Liver (tissue), 8 donors: ENCODE measurements at regions not wholly inside any gene's neighbourhood (a gene's known extent, or its start where the extent isn't known, plus 50 kb on each side); places are given as distances from the start of the nearest gene placed in this dataset.

Experiments
- DNase-seq: peaks from one replicate; pipeline ENCODE4 v3.0.0-alpha.2; 2017; ENCODE audit warnings: low spot score
- H3K27ac ChIP-seq, 2 donors: one replicate each; pipeline ENCODE4 v1.7.0; 2013; ENCODE audit warnings: inconsistent platforms in 2 of 2, low read length in 2 of 2, control low read depth in 1 of 2, low read depth in 1 of 2, mild to moderate bottlenecking in 1 of 2
- H3K27me3 ChIP-seq, 4 donors: one replicate each; pipeline versions ENCODE4 v1.6.1 to v1.7.0; 2013; ENCODE audit warnings: low read length in 3 of 4, inconsistent platforms in 1 of 4, mild to moderate bottlenecking in 1 of 4, moderate library complexity in 1 of 4; ENCODE audit not compliant: control insufficient read depth in 4 of 4, insufficient read depth in 4 of 4
- H3K36me3 ChIP-seq, 4 donors: one replicate each; pipeline versions ENCODE4 v1.6.1 to v1.7.0; 2013; ENCODE audit warnings: low read length in 3 of 4, mild to moderate bottlenecking in 3 of 4, low read depth in 1 of 4, moderate library complexity in 1 of 4; ENCODE audit not compliant: control insufficient read depth in 4 of 4, insufficient read depth in 3 of 4
- H3K4me1 ChIP-seq, 4 donors: one replicate each; pipeline versions ENCODE4 v1.6.1 to v1.7.0; 2013; ENCODE audit warnings: low read length in 3 of 4, mild to moderate bottlenecking in 3 of 4, moderate library complexity in 1 of 4; ENCODE audit not compliant: control insufficient read depth in 4 of 4, insufficient read depth in 4 of 4
- H3K4me3 ChIP-seq, 3 donors: one replicate each; pipeline versions ENCODE4 v1.6.1 to v1.7.0; 2013; ENCODE audit warnings: low read length in 3 of 3, control low read depth in 1 of 3, low read depth in 1 of 3, mild to moderate bottlenecking in 1 of 3
- H3K9ac ChIP-seq, 2 donors: one replicate each; pipeline ENCODE4 v1.7.0; 2013; ENCODE audit warnings: low read length in 2 of 2, mild to moderate bottlenecking in 2 of 2, moderate library complexity in 2 of 2, control low read depth in 1 of 2, low read depth in 1 of 2
- H3K9me3 ChIP-seq, 4 donors: one replicate each; pipeline versions ENCODE4 v1.6.1 to v1.7.0; 2013; ENCODE audit warnings: low read length in 3 of 4; ENCODE audit not compliant: control insufficient read depth in 4 of 4
- CTCF ChIP-seq: fragments of 150-350 bp; IDR thresholded peaks from 2 replicates; pipeline ENCODE4 v1.5.1; 2017; ENCODE audit warnings: improper control_type of control experiment, low read depth, low read length; ENCODE audit not compliant: missing input control
- EGR1 ChIP-seq, 2 donors: IDR thresholded peaks; 2 replicates each; pipeline ENCODE4 v1.6.1; 2016 to 2018; ENCODE audit warnings: antibody characterized with exemption in 2 of 2, low read depth in 2 of 2
- FOXA1 ChIP-seq: IDR thresholded peaks from 2 replicates; pipeline ENCODE4 v1.6.1; 2016; ENCODE audit warnings: antibody characterized with exemption
- FOXA2 ChIP-seq: IDR thresholded peaks from 2 replicates; pipeline ENCODE4 v1.6.1; 2016; ENCODE audit warnings: antibody characterized with exemption
- GABPA ChIP-seq, 2 donors: IDR thresholded peaks in 1 of 2; conservative IDR thresholded peaks in 1 of 2; 2 replicates each; pipeline ENCODE4 v1.6.1; 2016; ENCODE audit warnings: antibody characterized with exemption in 2 of 2, mild to moderate bottlenecking in 1 of 2, moderate library complexity in 1 of 2
- HNF4A ChIP-seq, 2 donors: conservative IDR thresholded peaks; 2 replicates each; pipeline ENCODE4 v1.6.1; 2016; ENCODE audit warnings: antibody characterized with exemption in 2 of 2, mild to moderate bottlenecking in 2 of 2
- HNF4G ChIP-seq: IDR thresholded peaks from 2 replicates; pipeline ENCODE4 v1.6.1; 2016; ENCODE audit warnings: antibody characterized with exemption
- JUND ChIP-seq, 2 donors: IDR thresholded peaks; 2 replicates each; pipeline ENCODE4 v1.6.1; 2016; ENCODE audit warnings: antibody characterized with exemption in 2 of 2
- NR2F2 ChIP-seq: IDR thresholded peaks from 2 replicates; pipeline ENCODE4 v1.6.1; 2016; ENCODE audit warnings: antibody characterized with exemption
- RAD21 ChIP-seq, 2 donors: IDR thresholded peaks; 2 replicates each; pipeline ENCODE4 v1.6.1; 2016; ENCODE audit warnings: antibody characterized with exemption in 2 of 2, mild to moderate bottlenecking in 2 of 2
- RXRA ChIP-seq, 2 donors: IDR thresholded peaks; 2 replicates each; pipeline ENCODE4 v1.6.1; 2017 to 2018; ENCODE audit warnings: antibody characterized with exemption in 2 of 2, mild to moderate bottlenecking in 1 of 2
- SP1 ChIP-seq: IDR thresholded peaks from 2 replicates; pipeline ENCODE4 v1.6.1; 2018; ENCODE audit warnings: antibody characterized with exemption, mild to moderate bottlenecking
- TAF1 ChIP-seq: conservative IDR thresholded peaks from 2 replicates; pipeline ENCODE4 v1.6.1; 2016; ENCODE audit warnings: antibody characterized with exemption, mild to moderate bottlenecking
- YY1 ChIP-seq: IDR thresholded peaks from 2 replicates; pipeline ENCODE4 v1.6.1; 2016; ENCODE audit warnings: antibody characterized with exemption, mild to moderate bottlenecking
- ZBTB33 ChIP-seq: IDR thresholded peaks from 2 replicates; pipeline ENCODE4 v1.6.1; 2016; ENCODE audit warnings: antibody characterized with exemption
- WGBS: extraction: QIAGEN DNeasy Blood & Tissue Kit; methylation state at CpG from one replicate; pipeline ENCODE4 v1.1.7; 2013; 5-methylcytosine and 5-hydroxymethylcytosine counted together
- TF ChIP-seq, protein P1 (sequence below): IDR thresholded peaks from 2 replicates; pipeline ENCODE4 v1.6.1; 2016; ENCODE audit warnings: antibody characterized with exemption
- TF ChIP-seq, protein P2 (sequence below): IDR thresholded peaks from 2 replicates; pipeline ENCODE4 v1.6.1; 2016; ENCODE audit warnings: antibody characterized with exemption
- TF ChIP-seq, protein P3 (sequence below): IDR thresholded peaks from 2 replicates; pipeline ENCODE4 v1.6.1; 2016; ENCODE audit warnings: antibody characterized with exemption, mild to moderate bottlenecking
- donor health status: healthy.
- donor health status: healthy.
- donor health status: healthy.
- donor health status: healthy.
- donor health status: healthy.

DNA sequence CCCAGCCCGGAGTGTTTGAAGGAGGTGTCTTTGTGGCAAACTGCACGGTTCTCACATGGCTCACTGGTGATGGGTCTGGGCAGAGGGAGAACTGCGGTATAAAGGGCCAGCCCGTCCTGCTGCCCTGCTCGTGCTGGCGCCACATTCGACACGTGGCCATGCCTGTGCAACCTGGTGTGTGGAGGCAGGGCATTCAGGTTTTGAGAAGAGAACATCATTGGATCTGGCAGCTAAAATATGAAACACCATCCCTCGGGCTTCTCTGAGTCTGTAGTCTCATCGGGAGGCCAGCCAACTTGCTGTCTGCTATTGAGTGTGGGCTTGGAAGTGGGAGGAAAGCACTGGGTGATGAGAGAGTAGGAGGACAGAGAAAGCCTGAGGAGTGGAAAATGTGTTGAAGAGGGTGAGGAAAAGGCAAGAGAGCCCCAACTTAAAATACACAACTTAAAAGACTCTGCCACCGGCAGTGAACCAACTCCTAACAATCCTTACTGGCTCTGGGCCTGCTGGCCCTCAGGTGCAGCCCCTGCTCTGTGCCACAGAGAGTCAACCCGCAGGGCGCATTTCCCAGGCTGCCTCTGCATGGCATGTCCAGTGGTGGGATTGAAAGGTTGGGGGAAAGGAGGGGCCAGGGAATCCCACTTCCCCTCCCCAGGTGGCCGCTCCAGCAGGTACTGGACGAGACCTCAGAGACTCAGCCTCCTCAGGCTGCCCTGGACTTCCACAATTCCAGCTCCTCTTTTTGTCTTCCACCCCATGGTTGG is 112.7 kb upstream of the DLX2 start:
- Histone ChIP-seq H3K27ac (no peak overlapping the region), H3K9me3 (no peaks in the 10 kb centered on the region), H3K4me3 (no peak overlapping the region), H3K9ac (no peak overlapping the region), H3K4me1 (no peaks in the 10 kb centered on the region), H3K27me3 (no peaks in the 10 kb centered on the region), H3K36me3 (no peaks in the 10 kb centered on the region)
- TF ChIP-seq, protein P1, sequence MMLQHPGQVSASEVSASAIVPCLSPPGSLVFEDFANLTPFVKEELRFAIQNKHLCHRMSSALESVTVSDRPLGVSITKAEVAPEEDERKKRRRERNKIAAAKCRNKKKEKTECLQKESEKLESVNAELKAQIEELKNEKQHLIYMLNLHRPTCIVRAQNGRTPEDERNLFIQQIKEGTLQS, result no peak
- TF ChIP-seq, protein P2, sequence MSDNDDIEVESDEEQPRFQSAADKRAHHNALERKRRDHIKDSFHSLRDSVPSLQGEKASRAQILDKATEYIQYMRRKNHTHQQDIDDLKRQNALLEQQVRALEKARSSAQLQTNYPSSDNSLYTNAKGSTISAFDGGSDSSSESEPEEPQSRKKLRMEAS, result no peak
- TF ChIP-seq, protein P3, sequence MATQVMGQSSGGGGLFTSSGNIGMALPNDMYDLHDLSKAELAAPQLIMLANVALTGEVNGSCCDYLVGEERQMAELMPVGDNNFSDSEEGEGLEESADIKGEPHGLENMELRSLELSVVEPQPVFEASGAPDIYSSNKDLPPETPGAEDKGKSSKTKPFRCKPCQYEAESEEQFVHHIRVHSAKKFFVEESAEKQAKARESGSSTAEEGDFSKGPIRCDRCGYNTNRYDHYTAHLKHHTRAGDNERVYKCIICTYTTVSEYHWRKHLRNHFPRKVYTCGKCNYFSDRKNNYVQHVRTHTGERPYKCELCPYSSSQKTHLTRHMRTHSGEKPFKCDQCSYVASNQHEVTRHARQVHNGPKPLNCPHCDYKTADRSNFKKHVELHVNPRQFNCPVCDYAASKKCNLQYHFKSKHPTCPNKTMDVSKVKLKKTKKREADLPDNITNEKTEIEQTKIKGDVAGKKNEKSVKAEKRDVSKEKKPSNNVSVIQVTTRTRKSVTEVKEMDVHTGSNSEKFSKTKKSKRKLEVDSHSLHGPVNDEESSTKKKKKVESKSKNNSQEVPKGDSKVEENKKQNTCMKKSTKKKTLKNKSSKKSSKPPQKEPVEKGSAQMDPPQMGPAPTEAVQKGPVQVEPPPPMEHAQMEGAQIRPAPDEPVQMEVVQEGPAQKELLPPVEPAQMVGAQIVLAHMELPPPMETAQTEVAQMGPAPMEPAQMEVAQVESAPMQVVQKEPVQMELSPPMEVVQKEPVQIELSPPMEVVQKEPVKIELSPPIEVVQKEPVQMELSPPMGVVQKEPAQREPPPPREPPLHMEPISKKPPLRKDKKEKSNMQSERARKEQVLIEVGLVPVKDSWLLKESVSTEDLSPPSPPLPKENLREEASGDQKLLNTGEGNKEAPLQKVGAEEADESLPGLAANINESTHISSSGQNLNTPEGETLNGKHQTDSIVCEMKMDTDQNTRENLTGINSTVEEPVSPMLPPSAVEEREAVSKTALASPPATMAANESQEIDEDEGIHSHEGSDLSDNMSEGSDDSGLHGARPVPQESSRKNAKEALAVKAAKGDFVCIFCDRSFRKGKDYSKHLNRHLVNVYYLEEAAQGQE, result no peak
- no peak for TF ChIP-seq GABPA (IDR thresholded peaks at IDR 0.05 in 1 of 2, conservative IDR thresholded peaks at IDR 0.05 in 1 of 2)
- no peak for TF ChIP-seq RAD21 (IDR thresholded peaks at IDR 0.05)
- no peak for TF ChIP-seq FOXA2
- no peak for TF ChIP-seq YY1
- TF ChIP-seq JUND (IDR thresholded peaks at IDR 0.05), result no peak
- no peak for TF ChIP-seq RXRA (IDR thresholded peaks at IDR 0.05)
- no peak for TF ChIP-seq ZBTB33
- TF ChIP-seq TAF1, result no peak
- no peak for TF ChIP-seq FOXA1
- no peak for TF ChIP-seq EGR1 (IDR thresholded peaks at IDR 0.05; ENCODE audit: low read depth in 2 of 2)
- no peak for TF ChIP-seq HNF4A (conservative IDR thresholded peaks at IDR 0.05)
- TF ChIP-seq CTCF, result no peak
- no peak for TF ChIP-seq HNF4G
- TF ChIP-seq NR2F2, result no peak
- no peak for TF ChIP-seq SP1
- WGBS, result 92% methylated on average over 15 of the region's 15 CpGs
- DNase-seq, result no peak
